Ishikawa (cell line): ENCODE measurements at regions not wholly inside any gene's neighbourhood (a gene's known extent, or its start where the extent isn't known, plus 50 kb on each side); places are given as distances from the start of the nearest gene placed in this dataset.

Experiments used
- CEBPB ChIP-seq: IDR thresholded peaks from 2 replicates; pipeline ENCODE4 v1.6.1; 2012
- CREB1 ChIP-seq: IDR thresholded peaks from 2 replicates; pipeline ENCODE4 v1.6.1; 2012; ENCODE audit warnings: low read depth
- EP300 ChIP-seq: IDR thresholded peaks from 2 replicates; pipeline ENCODE4 v1.6.1; 2012; ENCODE audit warnings: borderline replicate concordance
- RAD21 ChIP-seq: IDR thresholded peaks from 2 replicates; pipeline ENCODE4 v1.6.1; 2012; ENCODE audit warnings: low read depth
- TAF1 ChIP-seq: IDR thresholded peaks from 2 replicates; pipeline ENCODE4 v1.6.1; 2012; ENCODE audit warnings: low read depth, mild to moderate bottlenecking
- TEAD4 ChIP-seq: IDR thresholded peaks from 2 replicates; pipeline ENCODE4 v1.6.1; 2012
- YY1 ChIP-seq: IDR thresholded peaks from 2 replicates; pipeline ENCODE4 v1.6.1; 2012; ENCODE audit warnings: low read depth
- ZBTB7A ChIP-seq: IDR thresholded peaks from 2 replicates; pipeline ENCODE4 v1.6.1; 2012; ENCODE audit warnings: low read depth
- TF ChIP-seq, protein P1 (sequence below): IDR thresholded peaks from 2 replicates; pipeline ENCODE4 v1.6.1; 2012; ENCODE audit warnings: low read depth, mild to moderate bottlenecking
- TF ChIP-seq, protein P2 (sequence below): IDR thresholded peaks from 2 replicates; pipeline ENCODE4 v1.6.1; 2012
- TF ChIP-seq, protein P3 (sequence below): IDR thresholded peaks from 2 replicates; pipeline ENCODE4 v1.6.1; 2012

DNA sequence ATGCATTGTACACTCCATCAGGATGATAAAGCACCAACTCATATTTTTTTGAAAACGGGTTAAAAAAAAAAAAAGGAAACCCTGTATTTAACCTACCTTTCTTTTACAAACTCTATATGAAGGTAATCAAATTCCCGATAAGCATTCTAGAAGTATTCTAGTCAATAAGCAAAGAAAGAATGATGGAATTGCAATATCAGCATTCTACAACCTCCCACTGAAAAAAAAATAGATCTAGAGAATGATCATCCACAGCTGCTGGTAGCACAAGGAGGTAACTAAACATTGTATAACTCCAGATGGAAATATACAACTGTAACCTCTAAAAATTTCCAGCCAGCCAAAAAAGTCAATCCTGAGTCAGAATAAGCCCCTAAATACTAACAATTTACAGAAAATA, 95.3 kb upstream of the DCC start:
- TF ChIP-seq EP300: no peak
- TF ChIP-seq RAD21: no peak
- TF ChIP-seq, protein P1, sequence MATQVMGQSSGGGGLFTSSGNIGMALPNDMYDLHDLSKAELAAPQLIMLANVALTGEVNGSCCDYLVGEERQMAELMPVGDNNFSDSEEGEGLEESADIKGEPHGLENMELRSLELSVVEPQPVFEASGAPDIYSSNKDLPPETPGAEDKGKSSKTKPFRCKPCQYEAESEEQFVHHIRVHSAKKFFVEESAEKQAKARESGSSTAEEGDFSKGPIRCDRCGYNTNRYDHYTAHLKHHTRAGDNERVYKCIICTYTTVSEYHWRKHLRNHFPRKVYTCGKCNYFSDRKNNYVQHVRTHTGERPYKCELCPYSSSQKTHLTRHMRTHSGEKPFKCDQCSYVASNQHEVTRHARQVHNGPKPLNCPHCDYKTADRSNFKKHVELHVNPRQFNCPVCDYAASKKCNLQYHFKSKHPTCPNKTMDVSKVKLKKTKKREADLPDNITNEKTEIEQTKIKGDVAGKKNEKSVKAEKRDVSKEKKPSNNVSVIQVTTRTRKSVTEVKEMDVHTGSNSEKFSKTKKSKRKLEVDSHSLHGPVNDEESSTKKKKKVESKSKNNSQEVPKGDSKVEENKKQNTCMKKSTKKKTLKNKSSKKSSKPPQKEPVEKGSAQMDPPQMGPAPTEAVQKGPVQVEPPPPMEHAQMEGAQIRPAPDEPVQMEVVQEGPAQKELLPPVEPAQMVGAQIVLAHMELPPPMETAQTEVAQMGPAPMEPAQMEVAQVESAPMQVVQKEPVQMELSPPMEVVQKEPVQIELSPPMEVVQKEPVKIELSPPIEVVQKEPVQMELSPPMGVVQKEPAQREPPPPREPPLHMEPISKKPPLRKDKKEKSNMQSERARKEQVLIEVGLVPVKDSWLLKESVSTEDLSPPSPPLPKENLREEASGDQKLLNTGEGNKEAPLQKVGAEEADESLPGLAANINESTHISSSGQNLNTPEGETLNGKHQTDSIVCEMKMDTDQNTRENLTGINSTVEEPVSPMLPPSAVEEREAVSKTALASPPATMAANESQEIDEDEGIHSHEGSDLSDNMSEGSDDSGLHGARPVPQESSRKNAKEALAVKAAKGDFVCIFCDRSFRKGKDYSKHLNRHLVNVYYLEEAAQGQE: no peak
- no peak for TF ChIP-seq YY1
- no peak for TF ChIP-seq CREB1
- no peak for TF ChIP-seq CEBPB
- TF ChIP-seq, protein P2, sequence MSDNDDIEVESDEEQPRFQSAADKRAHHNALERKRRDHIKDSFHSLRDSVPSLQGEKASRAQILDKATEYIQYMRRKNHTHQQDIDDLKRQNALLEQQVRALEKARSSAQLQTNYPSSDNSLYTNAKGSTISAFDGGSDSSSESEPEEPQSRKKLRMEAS: no peak
- TF ChIP-seq, protein P3, sequence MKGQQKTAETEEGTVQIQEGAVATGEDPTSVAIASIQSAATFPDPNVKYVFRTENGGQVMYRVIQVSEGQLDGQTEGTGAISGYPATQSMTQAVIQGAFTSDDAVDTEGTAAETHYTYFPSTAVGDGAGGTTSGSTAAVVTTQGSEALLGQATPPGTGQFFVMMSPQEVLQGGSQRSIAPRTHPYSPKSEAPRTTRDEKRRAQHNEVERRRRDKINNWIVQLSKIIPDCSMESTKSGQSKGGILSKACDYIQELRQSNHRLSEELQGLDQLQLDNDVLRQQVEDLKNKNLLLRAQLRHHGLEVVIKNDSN: no peak
- TF ChIP-seq TAF1: no peak
- TF ChIP-seq TEAD4: no peak
- TF ChIP-seq ZBTB7A: no peak
